Chondrocyte (in vitro differentiated cells): ENCODE measurements at regions not wholly inside any gene's neighbourhood (a gene's known extent, or its start where the extent isn't known, plus 50 kb on each side); places are given as distances from the start of the nearest gene placed in this dataset.
"Not testable (repeated sequence)": the region's sequence is repeated elsewhere in the genome, so short reads cannot be mapped to it uniquely, and the experiment has no call there.

ENCODE experiments used
- DNase-seq: peaks from one replicate; pipeline ENCODE4 v3.0.0; 2021; ENCODE audit warnings: mixed read lengths, low spot score
- H3K27ac Mint-ChIP-seq: one replicate; pipeline ENCODE4 v1.8.0; 2021; ENCODE audit warnings: mild to moderate bottlenecking, moderate library complexity, mixed read lengths; ENCODE audit not compliant: unreplicated experiment
- H3K27me3 Mint-ChIP-seq: 2 replicates; pipeline ENCODE4 v1.8.0; 2021; ENCODE audit warnings: low read depth, mixed read lengths
- H3K36me3 Mint-ChIP-seq: 2 replicates; pipeline ENCODE4 v1.8.0; 2021; ENCODE audit warnings: low read depth, mixed read lengths
- H3K4me1 Mint-ChIP-seq: 2 replicates; pipeline ENCODE4 v1.8.0; 2021; ENCODE audit warnings: low read depth, mild to moderate bottlenecking, mixed read lengths
- H3K4me3 Mint-ChIP-seq: one replicate; pipeline ENCODE4 v1.8.0; 2021; ENCODE audit warnings: mild to moderate bottlenecking, moderate library complexity, mixed read lengths; ENCODE audit not compliant: unreplicated experiment
- H3K9me3 Mint-ChIP-seq: 2 replicates; pipeline ENCODE4 v1.8.0; 2021; ENCODE audit warnings: low read depth, mixed read lengths
- CTCF ChIP-seq: fragments of 200-600 bp; sonication (generic); IDR thresholded peaks from 2 replicates; pipeline ENCODE4 v1.5.0; 2021; ENCODE audit warnings: antibody characterized with exemption, mild to moderate bottlenecking, moderate library complexity

DNA sequence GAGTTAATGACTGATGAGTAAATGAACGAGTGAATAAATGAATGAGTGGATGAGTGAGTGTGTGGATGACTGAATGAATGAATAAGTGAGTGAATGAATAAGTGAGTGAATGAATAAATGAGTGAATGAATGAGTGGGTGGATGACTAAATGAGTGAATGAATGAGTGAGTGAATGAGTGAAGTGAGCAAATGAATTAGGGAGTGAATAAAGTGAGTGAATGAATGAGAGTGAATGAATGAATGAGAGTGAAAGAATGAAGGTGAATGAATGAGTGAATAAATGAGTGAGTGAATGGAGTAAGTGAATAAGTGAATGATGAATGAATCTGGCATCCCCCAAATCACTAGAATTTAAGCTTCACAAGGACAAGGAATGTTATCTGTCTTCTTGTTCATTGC lies 1253.0 kb downstream of the TYW1 start:
- no peak overlapping the region for H3K27ac Mint-ChIP-seq
- no peaks in the 10 kb centered on the region for H3K9me3 Mint-ChIP-seq
- TF ChIP-seq CTCF, result no peak
- H3K4me1 Mint-ChIP-seq, result peaks cover 11% of the 10 kb centered on the region
- no peak for DNase-seq
- H3K4me3 Mint-ChIP-seq, result no peak overlapping the region
- peaks cover 7% of the 10 kb centered on the region for H3K27me3 Mint-ChIP-seq
- no peaks in the 10 kb centered on the region for H3K36me3 Mint-ChIP-seq

GRCh38 chr7:68250143-68250542 lies 1253.5 kb downstream of the TYW1 start:
- no peak overlapping the region for H3K4me3 Mint-ChIP-seq
- no peak overlapping the region for H3K27ac Mint-ChIP-seq
- H3K4me1 Mint-ChIP-seq, result peaks cover 11% of the 10 kb centered on the region
- no peak for TF ChIP-seq CTCF
- H3K9me3 Mint-ChIP-seq, result no peaks in the 10 kb centered on the region
- no peak for DNase-seq
- H3K27me3 Mint-ChIP-seq, result peaks cover 10% of the 10 kb centered on the region
- no peaks in the 10 kb centered on the region for H3K36me3 Mint-ChIP-seq

GRCh38 chr7:68254815-68255214 lies 1258.2 kb downstream of the TYW1 start:
- not testable (repeated sequence) for H3K36me3 Mint-ChIP-seq, H3K4me3 Mint-ChIP-seq, H3K9me3 Mint-ChIP-seq, H3K27ac Mint-ChIP-seq, H3K4me1 Mint-ChIP-seq, DNase-seq
- peaks cover 32% of the 10 kb centered on the region for H3K27me3 Mint-ChIP-seq

- H3K9me3 Mint-ChIP-seq, result peaks cover 3% of the 10 kb centered on the region
- TF ChIP-seq CTCF, result no peak
- no peak for DNase-seq
- H3K4me1 Mint-ChIP-seq, result peaks cover 4% of the 10 kb centered on the region
- no peak overlapping the region for H3K27ac Mint-ChIP-seq
- H3K27me3 Mint-ChIP-seq, result peaks cover 34% of the 10 kb centered on the region
- no peaks in the 10 kb centered on the region for H3K36me3 Mint-ChIP-seq
- H3K4me3 Mint-ChIP-seq, result no peak overlapping the region
Measured at GRCh38 chr7:68256295-68256694, 1259.7 kb downstream of the TYW1 start.

GRCh38 chr7:68258609-68259008 lies 1262.0 kb downstream of the TYW1 start:
- H3K27ac Mint-ChIP-seq, result no peak overlapping the region
- no peaks in the 10 kb centered on the region for H3K36me3 Mint-ChIP-seq
- DNase-seq, result no peak
- TF ChIP-seq CTCF, result no peak
- peaks cover 3% of the 10 kb centered on the region for H3K9me3 Mint-ChIP-seq
- peaks cover 4% of the 10 kb centered on the region for H3K4me1 Mint-ChIP-seq
- no peak overlapping the region for H3K4me3 Mint-ChIP-seq
- peaks cover 33% of the 10 kb centered on the region for H3K27me3 Mint-ChIP-seq

GRCh38 chr7:68265258-68265657 lies 1268.6 kb downstream of the TYW1 start:
- Mint-ChIP-seq H3K9me3 (peaks cover 20% of the 10 kb centered on the region), H3K27me3 (no peaks in the 10 kb centered on the region), H3K36me3 (peaks cover 6% of the 10 kb centered on the region), H3K4me1 (peaks cover 12% of the 10 kb centered on the region), H3K4me3 (no peak overlapping the region), H3K27ac (no peak overlapping the region)
- no peak for TF ChIP-seq CTCF
- DNase-seq, result no peak
